ENCODE measurements at regions not wholly inside any gene's neighbourhood (a gene's known extent, or its start where the extent isn't known, plus 50 kb on each side); places are given as distances from the start of the nearest gene placed in this dataset.

- TF ChIP-seq CTCF (conservative IDR thresholded peaks at IDR 0.05 in 1 of 2, IDR thresholded peaks at IDR 0.05 in 1 of 2; ENCODE audit: extremely low read depth in 1 of 2, insufficient read depth in 1 of 2, low read depth in 1 of 2, low read length in 2 of 2): no peak
- no peak for TF ChIP-seq EZH2 (IDR thresholded peaks at IDR 0.05; ENCODE audit: borderline replicate concordance, low read length)
Observed at GRCh38 chr12:90619943-90620342, 335.0 kb downstream of the CCER1 start.
